ENCODE measurements at regions not wholly inside any gene's neighbourhood (a gene's known extent, or its start where the extent isn't known, plus 50 kb on each side); places are given as distances from the start of the nearest gene placed in this dataset.

GRCh38 chr6:15066089-15066758 lies 179.6 kb upstream of the JARID2 start:
- no peak for DNase-seq
- H3K56ac ChIP-seq (ENCODE audit: insufficient read length, low read depth, low read length): no peak overlapping the region
- H3K9ac ChIP-seq (ENCODE audit: extremely low read depth, insufficient read length, low read length): no peak overlapping the region
- no peak overlapping the region for H3K4ac ChIP-seq (ENCODE audit: low read depth, low read length)
- H2BK120ac ChIP-seq (ENCODE audit: low read depth, low read length, poor library complexity, severe bottlenecking): no peak overlapping the region
- no peaks in the 10 kb centered on the region for H3K9me3 ChIP-seq (ENCODE audit: control insufficient read depth, low read depth, low read length)
- no peak overlapping the region for H2BK15ac ChIP-seq (ENCODE audit: low read depth, low read length)
- H3K27ac ChIP-seq (ENCODE audit: insufficient read length, low read depth, low read length): no peak overlapping the region
- H4K91ac ChIP-seq (ENCODE audit: insufficient read length, low read depth, low read length): no peak overlapping the region
- no peak overlapping the region for H3K23ac ChIP-seq (ENCODE audit: insufficient read length, low read depth, low read length)
- Mint-ChIP-seq H3K27me3 (ENCODE audit: low read depth) (peaks cover 2% of the 10 kb centered on the region; the same call in 1 of the 2 replicates), H3K9me3 (no peaks in the 10 kb centered on the region; a peak in 1 of 5 replicates), H3K27ac (no peak overlapping the region), H3K4me3 (no peak overlapping the region), H3K4me1 (peaks cover 16 to 21% of the 10 kb centered on the region in 2 experiments), H3K36me3 (ENCODE audit: insufficient read depth in 1 of 3, low read depth in 3 of 3) (0 out of 7 replicates have a peak, but pooled peaks cover 0 to 3% (median 0%) of the 10 kb centered on the region in 3 experiments)
- H2AFZ ChIP-seq (ENCODE audit: low read length): no peak overlapping the region
- no peak overlapping the region for H2AK5ac ChIP-seq (ENCODE audit: insufficient read length, low read length)
- no peaks in the 10 kb centered on the region for H3K4me1 ChIP-seq (ENCODE audit: insufficient read depth, low read length)
- no peak for TF ChIP-seq CTCF (conservative IDR thresholded peaks at IDR 0.05)
- no peaks in the 10 kb centered on the region for H3K23me2 ChIP-seq (ENCODE audit: insufficient read length, low read depth, low read length, poor library complexity, severe bottlenecking)
- H4K20me1 ChIP-seq (ENCODE audit: control insufficient read depth, insufficient read depth, insufficient read length): no peaks in the 10 kb centered on the region
- no peak overlapping the region for H4K5ac ChIP-seq (ENCODE audit: insufficient read length, low read depth, low read length)
- H4K8ac ChIP-seq (replicated peaks; ENCODE audit: insufficient read length, low read depth, low read length): no peak overlapping the region
- H3K18ac ChIP-seq (ENCODE audit: insufficient read length, low read depth, low read length): no peak overlapping the region
- no peak overlapping the region for H2BK5ac ChIP-seq (ENCODE audit: insufficient read length, low read length)
- no peak overlapping the region for H3K14ac ChIP-seq (ENCODE audit: insufficient read depth, low read length)
- no peak overlapping the region for H3T11ph ChIP-seq (ENCODE audit: low read length)
- H3K4me2 ChIP-seq (ENCODE audit: insufficient read depth, insufficient read length, low read length): no peak overlapping the region
- WGBS (ENCODE audit: extremely low coverage, insufficient read length, low lambda C conversion rate): no CpG with 5 or more reads among the region's 7 CpGs
- H3K27me3 ChIP-seq (ENCODE audit: insufficient read depth, low read length): no peaks in the 10 kb centered on the region
- no peaks in the 10 kb centered on the region for H3K79me1 ChIP-seq (ENCODE audit: insufficient read depth, low read depth, low read length, poor library complexity, severe bottlenecking)
- H2BK12ac ChIP-seq (ENCODE audit: insufficient read length, low read depth, low read length): no peak overlapping the region
- no peak overlapping the region for H2BK20ac ChIP-seq (ENCODE audit: low read depth, low read length, poor library complexity, severe bottlenecking)
- H3K79me2 ChIP-seq (ENCODE audit: insufficient read depth, low read length): no peaks in the 10 kb centered on the region
